ENCODE measurements at regions not wholly inside any gene's neighbourhood (a gene's known extent, or its start where the extent isn't known, plus 50 kb on each side); places are given as distances from the start of the nearest gene placed in this dataset.

GRCh38 chr5:8865686-8866374, 680.0 kb downstream of the SEMA5A start:
- H3K4me1 Mint-ChIP-seq, result no peaks in the 10 kb centered on the region
- no peaks in the 10 kb centered on the region for H3K9me3 Mint-ChIP-seq
- H3K27me3 Mint-ChIP-seq (ENCODE audit: low read depth, poor library complexity), result peaks cover 3% of the 10 kb centered on the region
- DNase-seq, result no peak
- H3K4me3 Mint-ChIP-seq, result no peak overlapping the region
- H3K27ac Mint-ChIP-seq, result no peak overlapping the region
- no peaks in the 10 kb centered on the region for H3K36me3 Mint-ChIP-seq (ENCODE audit: low read depth)
- TF ChIP-seq, protein P1, sequence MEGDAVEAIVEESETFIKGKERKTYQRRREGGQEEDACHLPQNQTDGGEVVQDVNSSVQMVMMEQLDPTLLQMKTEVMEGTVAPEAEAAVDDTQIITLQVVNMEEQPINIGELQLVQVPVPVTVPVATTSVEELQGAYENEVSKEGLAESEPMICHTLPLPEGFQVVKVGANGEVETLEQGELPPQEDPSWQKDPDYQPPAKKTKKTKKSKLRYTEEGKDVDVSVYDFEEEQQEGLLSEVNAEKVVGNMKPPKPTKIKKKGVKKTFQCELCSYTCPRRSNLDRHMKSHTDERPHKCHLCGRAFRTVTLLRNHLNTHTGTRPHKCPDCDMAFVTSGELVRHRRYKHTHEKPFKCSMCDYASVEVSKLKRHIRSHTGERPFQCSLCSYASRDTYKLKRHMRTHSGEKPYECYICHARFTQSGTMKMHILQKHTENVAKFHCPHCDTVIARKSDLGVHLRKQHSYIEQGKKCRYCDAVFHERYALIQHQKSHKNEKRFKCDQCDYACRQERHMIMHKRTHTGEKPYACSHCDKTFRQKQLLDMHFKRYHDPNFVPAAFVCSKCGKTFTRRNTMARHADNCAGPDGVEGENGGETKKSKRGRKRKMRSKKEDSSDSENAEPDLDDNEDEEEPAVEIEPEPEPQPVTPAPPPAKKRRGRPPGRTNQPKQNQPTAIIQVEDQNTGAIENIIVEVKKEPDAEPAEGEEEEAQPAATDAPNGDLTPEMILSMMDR (IDR thresholded peaks at IDR 0.05), result no peak

- H3K9me3 Mint-ChIP-seq, result no peaks in the 10 kb centered on the region
- no peaks in the 10 kb centered on the region for H3K4me1 Mint-ChIP-seq
- H3K36me3 Mint-ChIP-seq (ENCODE audit: low read depth), result no peaks in the 10 kb centered on the region
- DNase-seq, result no peak
- H3K27ac Mint-ChIP-seq, result no peak overlapping the region
- H3K27me3 Mint-ChIP-seq (ENCODE audit: low read depth, poor library complexity), result peaks cover 6% of the 10 kb centered on the region
- TF ChIP-seq, protein P1 (IDR thresholded peaks at IDR 0.05), result no peak
- H3K4me3 Mint-ChIP-seq, result no peak overlapping the region
These were observed 677.6 kb downstream of the SEMA5A start for GRCh38 chr5:8868283-8868682.

DNA sequence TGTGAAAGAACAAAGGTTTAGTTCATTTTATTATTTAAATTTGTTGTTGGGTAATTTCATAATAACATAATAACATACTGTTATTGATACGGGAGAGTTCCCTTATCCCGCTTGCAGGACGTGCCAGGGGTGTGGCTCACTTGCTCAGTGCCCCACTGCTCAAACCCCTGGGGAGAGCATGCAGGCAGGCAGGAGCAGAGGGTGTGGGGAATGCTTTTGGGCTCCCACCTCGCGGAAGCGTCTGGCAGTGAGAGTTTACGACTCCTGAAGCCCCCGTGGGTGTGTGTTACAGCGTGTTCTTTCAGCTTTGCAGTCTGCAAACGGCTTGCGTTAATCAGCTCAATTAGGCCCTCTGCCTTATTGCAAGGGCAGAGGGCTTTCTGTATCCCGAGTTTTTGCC, 675.9 kb downstream of the SEMA5A start:
- Mint-ChIP-seq H3K9me3 (no peaks in the 10 kb centered on the region), H3K27ac (no peak overlapping the region), H3K4me3 (no peak overlapping the region), H3K4me1 (no peaks in the 10 kb centered on the region), H3K27me3 (ENCODE audit: low read depth, poor library complexity) (peaks cover 5% of the 10 kb centered on the region), H3K36me3 (ENCODE audit: low read depth) (no peaks in the 10 kb centered on the region)
- peak; percentile 9 for DNase-seq
- TF ChIP-seq, protein P1 (IDR thresholded peaks at IDR 0.05), result no peak

GRCh38 chr5:8870349-8870958, 675.4 kb downstream of the SEMA5A start:
- H3K4me3 Mint-ChIP-seq, result no peak overlapping the region
- H3K36me3 Mint-ChIP-seq (ENCODE audit: low read depth), result no peaks in the 10 kb centered on the region
- no peaks in the 10 kb centered on the region for H3K9me3 Mint-ChIP-seq
- peaks cover 3% of the 10 kb centered on the region for H3K27me3 Mint-ChIP-seq (ENCODE audit: low read depth, poor library complexity)
- no peak for DNase-seq
- TF ChIP-seq, protein P1 (IDR thresholded peaks at IDR 0.05), result no peak
- no peak overlapping the region for H3K27ac Mint-ChIP-seq
- no peaks in the 10 kb centered on the region for H3K4me1 Mint-ChIP-seq

- Mint-ChIP-seq H3K27ac (no peak overlapping the region), H3K9me3 (no peaks in the 10 kb centered on the region)
These were observed 674.9 kb downstream of the SEMA5A start for GRCh38 chr5:8870959-8871355.

More at GRCh38 chr5:8870959-8871355, 674.9 kb downstream of the SEMA5A start:
- Mint-ChIP-seq H3K27me3 (ENCODE audit: low read depth, poor library complexity) (peaks cover 3% of the 10 kb centered on the region), H3K36me3 (ENCODE audit: low read depth) (no peaks in the 10 kb centered on the region), H3K4me3 (no peak overlapping the region), H3K4me1 (no peaks in the 10 kb centered on the region)
- TF ChIP-seq, protein P1 (IDR thresholded peaks at IDR 0.05), result no peak
- DNase-seq, result no peak
